ENCODE measurements at regions not wholly inside any gene's neighbourhood (a gene's known extent, or its start where the extent isn't known, plus 50 kb on each side); places are given as distances from the start of the nearest gene placed in this dataset.

DNA sequence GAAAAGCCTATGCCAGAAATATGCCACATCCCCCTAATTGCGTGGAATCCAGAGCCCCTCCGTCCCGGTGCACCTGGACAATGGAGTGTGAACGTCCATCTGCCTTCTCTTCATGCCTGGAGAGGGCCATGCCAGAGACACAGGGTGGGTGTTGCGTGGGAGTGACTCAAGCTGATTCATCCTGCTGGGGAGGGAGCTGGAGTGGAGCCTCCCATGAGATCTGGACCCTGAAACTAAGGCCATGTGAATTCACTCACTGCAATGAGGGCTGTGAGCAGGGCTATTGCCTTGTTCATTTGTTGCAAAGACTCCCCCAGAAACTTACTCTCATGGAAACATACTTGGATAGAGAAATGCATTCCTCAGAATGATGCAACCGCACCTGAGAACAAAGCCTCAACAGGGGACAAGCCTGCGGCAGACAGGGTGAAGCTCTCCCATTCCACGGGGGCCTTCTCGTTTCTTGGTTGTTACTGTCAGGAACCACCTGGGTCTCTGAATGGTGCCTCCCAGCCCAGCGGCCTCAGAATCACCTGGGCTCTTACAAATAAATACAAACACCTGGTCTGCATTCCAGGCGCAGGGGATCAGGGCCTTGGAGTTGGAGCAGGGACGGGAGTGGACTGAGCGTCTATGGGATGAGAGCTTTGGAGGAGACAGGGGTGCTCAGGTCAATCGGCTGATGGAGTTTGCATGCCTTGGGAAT lies 1031.2 kb downstream of the BRD1 start:
- H3K27ac ChIP-seq = no peak overlapping the region
- H3K4me3 ChIP-seq = no peak overlapping the region
- intact Hi-C loops (cut with DNase I) = no loop called here
- no peaks in the 10 kb centered on the region for H3K36me3 ChIP-seq
- TF ChIP-seq POLR2A (IDR thresholded peaks at IDR 0.05) (no peak), POLR2AphosphoS5 (IDR thresholded peaks at IDR 0.05) (no peak), EP300 (IDR thresholded peaks at IDR 0.05) (no peak)
- TF ChIP-seq, protein P1, sequence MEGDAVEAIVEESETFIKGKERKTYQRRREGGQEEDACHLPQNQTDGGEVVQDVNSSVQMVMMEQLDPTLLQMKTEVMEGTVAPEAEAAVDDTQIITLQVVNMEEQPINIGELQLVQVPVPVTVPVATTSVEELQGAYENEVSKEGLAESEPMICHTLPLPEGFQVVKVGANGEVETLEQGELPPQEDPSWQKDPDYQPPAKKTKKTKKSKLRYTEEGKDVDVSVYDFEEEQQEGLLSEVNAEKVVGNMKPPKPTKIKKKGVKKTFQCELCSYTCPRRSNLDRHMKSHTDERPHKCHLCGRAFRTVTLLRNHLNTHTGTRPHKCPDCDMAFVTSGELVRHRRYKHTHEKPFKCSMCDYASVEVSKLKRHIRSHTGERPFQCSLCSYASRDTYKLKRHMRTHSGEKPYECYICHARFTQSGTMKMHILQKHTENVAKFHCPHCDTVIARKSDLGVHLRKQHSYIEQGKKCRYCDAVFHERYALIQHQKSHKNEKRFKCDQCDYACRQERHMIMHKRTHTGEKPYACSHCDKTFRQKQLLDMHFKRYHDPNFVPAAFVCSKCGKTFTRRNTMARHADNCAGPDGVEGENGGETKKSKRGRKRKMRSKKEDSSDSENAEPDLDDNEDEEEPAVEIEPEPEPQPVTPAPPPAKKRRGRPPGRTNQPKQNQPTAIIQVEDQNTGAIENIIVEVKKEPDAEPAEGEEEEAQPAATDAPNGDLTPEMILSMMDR (IDR thresholded peaks at IDR 0.05) = no peak
- DNase-seq = peak; percentile 50
- no peaks in the 10 kb centered on the region for H3K9me3 ChIP-seq
- no peaks in the 10 kb centered on the region for H3K27me3 ChIP-seq
- no peaks in the 10 kb centered on the region for H3K4me1 ChIP-seq
- 77 to 80% methylated on average over 14 of the region's 14 CpGs for WGBS, 2 donors

DNA sequence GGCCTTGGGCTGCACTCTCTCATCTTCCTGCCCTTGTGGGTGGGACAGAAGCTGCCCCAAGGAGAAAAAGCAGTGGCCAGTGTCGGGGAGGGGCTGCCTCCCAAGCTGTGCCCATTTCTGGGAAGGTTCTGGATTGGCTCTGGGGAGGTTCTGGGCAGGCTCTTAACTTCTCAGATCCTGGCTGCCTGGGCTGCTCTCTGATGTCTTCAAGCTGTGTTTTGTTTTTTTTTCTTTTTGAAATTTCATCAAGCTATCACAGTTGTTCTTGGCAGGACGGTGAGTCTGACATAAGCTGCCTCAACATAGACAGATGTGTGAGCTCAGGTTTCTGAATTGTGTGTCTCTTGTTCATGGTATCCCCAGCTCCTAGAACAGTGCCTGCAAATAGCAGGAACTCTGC lies 1032.0 kb downstream of the BRD1 start:
- peak; percentile 13 for DNase-seq
- WGBS, 2 donors = 49 to 53% methylated on average over 2 of the region's 2 CpGs
- intact Hi-C loops (cut with DNase I) = no loop called here
- Histone ChIP-seq H3K4me3 (no peak overlapping the region), H3K9me3 (no peaks in the 10 kb centered on the region), H3K36me3 (no peaks in the 10 kb centered on the region), H3K4me1 (no peaks in the 10 kb centered on the region), H3K27me3 (no peaks in the 10 kb centered on the region), H3K27ac (no peak overlapping the region)
- no peak for TF ChIP-seq POLR2A (IDR thresholded peaks at IDR 0.05)
- TF ChIP-seq, protein P1 (IDR thresholded peaks at IDR 0.05) = no peak

DNA sequence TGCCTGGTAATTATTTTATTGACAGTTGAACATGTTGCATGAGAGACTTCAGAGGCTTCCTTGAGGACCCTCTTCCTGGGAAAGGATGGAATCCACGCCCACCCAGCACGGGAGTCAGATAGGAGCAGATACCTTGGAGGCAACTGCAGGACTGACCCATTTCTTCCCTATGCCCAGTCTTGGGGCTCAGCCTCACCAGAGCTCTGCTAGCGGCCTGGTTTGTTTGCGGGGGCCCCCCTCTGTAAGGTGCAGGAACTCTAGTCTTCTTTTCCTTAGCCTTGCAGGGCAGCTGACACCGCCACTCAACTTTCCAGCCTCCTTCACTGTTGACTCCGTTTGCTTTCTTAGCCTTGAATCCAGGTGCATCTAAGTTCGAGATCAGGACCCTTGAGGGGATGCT lies 1032.8 kb downstream of the BRD1 start:
- no peaks in the 10 kb centered on the region for H3K4me1 ChIP-seq

DNA sequence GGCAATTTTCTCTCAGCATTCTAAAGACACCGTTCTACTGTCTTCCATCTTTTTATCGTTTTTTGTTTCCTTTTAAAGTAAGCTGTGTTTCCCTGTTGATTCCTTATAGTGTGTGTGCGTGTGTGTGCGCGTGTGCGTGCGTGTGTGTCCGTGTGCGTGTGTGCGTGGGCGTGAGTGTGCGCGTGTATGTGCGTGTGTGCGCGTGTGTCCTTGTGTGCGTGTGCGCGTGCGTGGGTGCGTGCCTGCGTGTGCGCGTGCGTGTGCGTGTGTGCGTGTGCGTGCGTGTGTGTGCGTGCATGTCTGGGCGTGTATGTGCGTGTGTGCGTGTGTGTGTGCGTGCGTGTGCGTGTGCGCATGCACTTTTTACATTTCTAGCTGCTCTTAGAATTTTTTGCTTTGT lies 1033.7 kb downstream of the BRD1 start:
- Histone ChIP-seq H3K4me1 (no peaks in the 10 kb centered on the region), H3K27ac (no peak overlapping the region), H3K36me3 (no peaks in the 10 kb centered on the region), H3K9me3 (no peaks in the 10 kb centered on the region), H3K27me3 (no peaks in the 10 kb centered on the region), H3K4me3 (no peak overlapping the region)
- WGBS, 2 donors = 81 to 93% methylated on average over 37 of the region's 37 CpGs
- intact Hi-C loops (cut with DNase I) = no loop called here
- TF ChIP-seq, protein P1 (IDR thresholded peaks at IDR 0.05) = no peak
- no peak for DNase-seq

More for the DNA sequence above, 1032.8 kb downstream of the BRD1 start:
- TF ChIP-seq, protein P1 (IDR thresholded peaks at IDR 0.05) = no peak
- no peak for TF ChIP-seq POLR2AphosphoS5 (IDR thresholded peaks at IDR 0.05)
- TF ChIP-seq EP300 (IDR thresholded peaks at IDR 0.05) = no peak
- no peak for TF ChIP-seq POLR2A (IDR thresholded peaks at IDR 0.05)
- H3K27me3 ChIP-seq = no peaks in the 10 kb centered on the region
- peak; percentile 45 for DNase-seq
- 79 to 89% methylated on average over 7 of the region's 7 CpGs for WGBS, 2 donors
- H3K9me3 ChIP-seq = no peaks in the 10 kb centered on the region
- no peak overlapping the region for H3K4me3 ChIP-seq
- H3K27ac ChIP-seq = no peak overlapping the region
- no peaks in the 10 kb centered on the region for H3K36me3 ChIP-seq
- intact Hi-C loops (cut with DNase I) = no loop called here

DNA sequence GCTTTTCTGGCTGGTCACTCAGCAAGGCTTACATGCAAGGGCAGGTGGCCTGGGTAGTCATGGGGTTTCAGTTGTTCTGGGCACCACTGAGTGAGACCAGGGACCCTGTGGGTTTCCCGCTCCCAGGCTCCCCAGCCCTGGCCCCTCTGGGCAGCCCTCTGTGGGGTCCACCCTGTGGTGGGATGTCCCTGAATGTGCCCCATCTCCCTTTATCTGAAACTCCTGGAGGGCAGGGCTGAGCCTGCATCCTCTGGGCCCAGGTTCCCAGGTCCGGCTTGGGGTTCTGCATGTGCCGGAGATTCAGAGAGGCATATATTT lies 1041.0 kb downstream of the BRD1 start:
- H3K9me3 ChIP-seq = no peaks in the 10 kb centered on the region
- WGBS, 2 donors = 93% methylated on average over 3 of the region's 3 CpGs
- H3K27ac ChIP-seq = no peak overlapping the region
- H3K4me1 ChIP-seq = no peaks in the 10 kb centered on the region
- H3K36me3 ChIP-seq = no peaks in the 10 kb centered on the region
- peak; percentile 33 for DNase-seq
- intact Hi-C loops (cut with DNase I) = no loop called here
- TF ChIP-seq POLR2A (IDR thresholded peaks at IDR 0.05) = no peak
- TF ChIP-seq EP300 (IDR thresholded peaks at IDR 0.05) = no peak
- TF ChIP-seq, protein P1 (IDR thresholded peaks at IDR 0.05) = no peak
- no peak for TF ChIP-seq POLR2AphosphoS5 (IDR thresholded peaks at IDR 0.05)
- H3K4me3 ChIP-seq = no peak overlapping the region
- peaks cover 0 to 5% (median 0%) of the 10 kb centered on the region in 3 donors for H3K27me3 ChIP-seq
